Stimulated activated CD4-positive, alpha-beta T cell treated with anti-CD3 and anti-CD28 coated beads, Interleukin-4, amount 100 ng/mL, for 24 hours (primary cell): ENCODE measurements at regions not wholly inside any gene's neighbourhood (a gene's known extent, or its start where the extent isn't known, plus 50 kb on each side); places are given as distances from the start of the nearest gene placed in this dataset.
"Not testable (repeated sequence)": the region's sequence is repeated elsewhere in the genome, so short reads cannot be mapped to it uniquely, and the experiment has no call there.

Source experiments
- DNase-seq: peaks from one replicate; pipeline ENCODE4 v3.0.0-alpha.2; 2020

- DNase-seq = no peak
These were observed 222.3 kb upstream of the ARL4C start for GRCh38 chr2:234719116-234719716.

GRCh38 chr2:234716271-234716670 is 219.4 kb upstream of the ARL4C start:
- no peak for DNase-seq

GRCh38 chr2:234715671-234716250 is 218.9 kb upstream of the ARL4C start:
- no peak for DNase-seq

- DNase-seq = no peak
These were observed 217.8 kb upstream of the ARL4C start for GRCh38 chr2:234714711-234715110.

- no peak for DNase-seq
These were observed 215.6 kb upstream of the ARL4C start for GRCh38 chr2:234712421-234712935.

- no peak for DNase-seq
These were observed 214.4 kb upstream of the ARL4C start for GRCh38 chr2:234711308-234711707.

- DNase-seq = no peak
These were observed 213.7 kb upstream of the ARL4C start for GRCh38 chr2:234710587-234710986.

- DNase-seq = no peak
These were observed 213.2 kb upstream of the ARL4C start for GRCh38 chr2:234710066-234710465.

- DNase-seq = no peak
These were observed 211.8 kb upstream of the ARL4C start for GRCh38 chr2:234708717-234709116.

GRCh38 chr2:234708091-234708683 is 211.3 kb upstream of the ARL4C start:
- no peak for DNase-seq

GRCh38 chr2:234706086-234706485 is 209.2 kb upstream of the ARL4C start:
- no peak for DNase-seq

- DNase-seq = no peak
These were observed 208.2 kb upstream of the ARL4C start for GRCh38 chr2:234705108-234705507.

GRCh38 chr2:234703258-234703657 is 206.4 kb upstream of the ARL4C start:
- DNase-seq = no peak

GRCh38 chr2:234702731-234703225 is 205.9 kb upstream of the ARL4C start:
- DNase-seq = no peak

- no peak for DNase-seq
These were observed 205.0 kb upstream of the ARL4C start for GRCh38 chr2:234701841-234702240.

- DNase-seq = no peak
These were observed 204.5 kb upstream of the ARL4C start for GRCh38 chr2:234701421-234701820.

- DNase-seq = no peak
These were observed 202.6 kb upstream of the ARL4C start for GRCh38 chr2:234699456-234699855.

- DNase-seq = not testable (repeated sequence)
These were observed 200.5 kb upstream of the ARL4C start for GRCh38 chr2:234697300-234697876.

- DNase-seq = no peak
These were observed 199.1 kb upstream of the ARL4C start for GRCh38 chr2:234695981-234696380.

- no peak for DNase-seq
These were observed 197.5 kb upstream of the ARL4C start for GRCh38 chr2:234694244-234695013.

GRCh38 chr2:234693681-234694190 is 196.9 kb upstream of the ARL4C start:
- not testable (repeated sequence) for DNase-seq

- not testable (repeated sequence) for DNase-seq
These were observed 196.3 kb upstream of the ARL4C start for GRCh38 chr2:234693191-234693590.
